ENCODE measurements at regions not wholly inside any gene's neighbourhood (a gene's known extent, or its start where the extent isn't known, plus 50 kb on each side); places are given as distances from the start of the nearest gene placed in this dataset.
"Not testable (repeated sequence)": the region's sequence is repeated elsewhere in the genome, so short reads cannot be mapped to it uniquely, and the experiment has no call there.

GRCh38 chr3:82741346-82741745, 979.9 kb upstream of the GBE1 start:
- DNase-seq = no peak

DNA sequence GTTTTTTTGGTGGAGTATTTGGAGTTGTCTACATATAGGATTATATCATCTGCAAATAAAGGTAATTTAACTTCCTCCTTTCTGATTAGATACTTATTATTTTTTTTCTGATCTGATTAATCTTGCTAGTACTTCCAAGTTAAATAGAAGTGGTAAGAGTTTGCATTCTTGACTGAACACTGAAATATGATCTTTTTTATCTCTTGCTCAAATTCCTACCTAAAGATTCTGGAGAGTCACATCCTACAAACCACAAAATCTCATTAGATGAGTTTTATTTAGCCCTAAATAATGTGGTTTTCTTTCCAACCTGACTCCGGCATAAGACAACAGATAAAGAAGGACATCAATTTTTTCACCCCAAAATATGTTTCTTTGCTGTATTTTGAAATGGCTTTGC, 977.9 kb upstream of the GBE1 start:
- no peak for DNase-seq

GRCh38 chr3:82736696-82737277, 975.3 kb upstream of the GBE1 start:
- DNase-seq = no peak

DNA sequence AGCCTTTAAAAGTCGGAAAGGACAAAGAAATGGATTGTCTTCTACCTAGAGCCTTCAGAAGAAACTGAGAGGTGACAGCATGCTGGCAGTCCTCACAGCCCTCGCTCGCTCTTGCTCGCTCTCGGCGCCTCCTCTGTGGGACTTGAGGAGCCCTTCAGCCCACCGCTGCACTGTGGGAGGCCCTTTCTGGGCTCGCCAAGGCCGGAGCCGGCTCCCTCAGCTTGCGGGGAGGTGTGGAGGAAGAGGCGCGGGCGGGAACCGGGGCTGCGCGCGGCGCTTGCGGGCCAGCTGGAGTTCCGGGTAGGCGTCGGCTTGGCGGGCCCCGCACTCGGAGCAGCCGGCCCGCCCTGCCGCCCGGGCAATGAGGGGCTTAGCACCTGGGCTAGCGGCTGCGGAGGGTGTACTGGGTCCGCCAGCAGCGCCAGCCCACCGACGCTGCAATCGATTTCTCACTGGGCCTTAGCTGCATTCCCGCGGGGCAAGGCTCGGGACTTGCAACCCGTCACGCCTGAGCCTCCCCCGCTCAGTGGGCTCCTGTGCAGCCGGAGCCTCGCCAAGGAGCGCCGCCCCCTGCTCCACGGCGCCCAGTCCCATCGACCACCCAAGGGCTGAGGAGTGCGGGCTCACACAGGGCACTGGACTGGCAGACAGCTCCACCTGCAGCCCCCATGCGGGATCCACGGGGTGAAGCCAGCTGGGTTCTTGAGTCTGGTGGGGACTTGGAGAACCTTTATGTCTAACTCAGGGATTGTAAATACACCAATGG, 953.8 kb upstream of the GBE1 start:
- no peak for DNase-seq

DNA sequence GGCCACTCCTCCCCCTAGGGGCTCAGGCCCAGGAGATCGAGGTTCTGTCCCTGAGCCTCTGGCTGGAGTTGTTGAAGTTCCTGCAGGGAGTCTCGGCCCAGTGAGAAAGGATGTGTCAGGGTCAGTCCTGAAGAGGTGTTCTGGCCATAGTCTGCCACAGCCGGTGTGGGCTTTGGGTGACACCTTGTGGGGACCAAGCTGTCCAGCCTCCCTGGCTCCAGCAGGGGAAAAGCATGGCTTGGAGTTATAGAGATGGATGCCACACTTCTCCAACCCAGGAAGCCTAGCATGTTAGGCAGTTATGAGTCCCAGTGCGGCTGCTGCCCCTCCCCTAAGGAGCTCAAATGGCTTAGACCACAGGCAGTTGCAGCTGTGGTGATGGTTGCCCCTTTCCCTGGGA, 945.6 kb upstream of the GBE1 start:
- no peak for DNase-seq

GRCh38 chr3:82685761-82686160, 924.3 kb upstream of the GBE1 start:
- DNase-seq = no peak

GRCh38 chr3:82676356-82677026, 915.0 kb upstream of the GBE1 start:
- no peak for DNase-seq

- no peak for DNase-seq
These were observed 911.5 kb upstream of the GBE1 start for GRCh38 chr3:82672966-82673365.

GRCh38 chr3:82671466-82671865, 910.0 kb upstream of the GBE1 start:
- DNase-seq = no peak

GRCh38 chr3:82654708-82655107, 893.3 kb upstream of the GBE1 start:
- no peak for DNase-seq

DNA sequence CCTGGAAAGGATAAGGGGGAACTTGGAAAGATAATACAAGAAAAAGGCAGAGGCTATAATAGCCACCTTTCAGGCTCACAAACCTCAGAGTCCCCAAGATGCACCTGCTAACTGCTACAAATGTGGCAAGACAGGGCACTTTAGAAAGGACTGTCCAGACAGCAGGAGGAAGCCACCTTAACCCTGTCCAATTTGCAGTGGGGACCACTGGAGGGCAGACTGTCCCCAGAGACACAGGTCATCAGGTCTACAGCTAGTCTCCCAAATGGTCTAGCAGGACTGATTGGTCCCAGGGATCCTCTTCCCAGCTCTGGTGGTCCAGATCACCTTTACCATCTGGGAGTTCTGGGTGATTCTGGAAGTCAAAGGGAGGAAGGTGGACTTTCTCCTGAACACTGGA, 882.5 kb upstream of the GBE1 start:
- DNase-seq = no peak

GRCh38 chr3:82641701-82642100, 880.3 kb upstream of the GBE1 start:
- DNase-seq = no peak

DNA sequence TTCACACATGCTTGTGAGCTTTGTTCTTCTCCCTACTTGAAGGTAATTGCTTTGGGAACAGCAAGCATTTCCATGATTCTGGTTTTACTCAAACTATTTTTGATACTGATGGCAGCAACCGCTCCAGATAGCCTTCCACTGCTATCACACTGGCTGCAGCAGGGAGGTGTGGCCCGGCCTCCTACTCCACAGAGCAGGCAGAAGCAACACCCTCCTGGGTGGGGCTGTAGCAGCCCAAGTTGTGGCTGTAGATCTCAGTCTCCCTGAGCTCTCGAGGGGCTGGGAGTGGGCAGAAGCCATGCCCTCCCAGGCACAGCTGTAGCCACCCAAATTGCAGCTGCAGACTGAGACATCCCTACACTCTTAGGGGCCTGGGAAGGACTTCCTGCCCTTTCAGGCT, 878.8 kb upstream of the GBE1 start:
- no peak for DNase-seq

- DNase-seq = no peak
These were observed 876.1 kb upstream of the GBE1 start for GRCh38 chr3:82637574-82637973.

GRCh38 chr3:82636177-82636576, 874.7 kb upstream of the GBE1 start:
- DNase-seq = no peak

GRCh38 chr3:82633319-82633718, 871.9 kb upstream of the GBE1 start:
- no peak for DNase-seq

GRCh38 chr3:82629937-82630336, 868.5 kb upstream of the GBE1 start:
- no peak for DNase-seq

DNA sequence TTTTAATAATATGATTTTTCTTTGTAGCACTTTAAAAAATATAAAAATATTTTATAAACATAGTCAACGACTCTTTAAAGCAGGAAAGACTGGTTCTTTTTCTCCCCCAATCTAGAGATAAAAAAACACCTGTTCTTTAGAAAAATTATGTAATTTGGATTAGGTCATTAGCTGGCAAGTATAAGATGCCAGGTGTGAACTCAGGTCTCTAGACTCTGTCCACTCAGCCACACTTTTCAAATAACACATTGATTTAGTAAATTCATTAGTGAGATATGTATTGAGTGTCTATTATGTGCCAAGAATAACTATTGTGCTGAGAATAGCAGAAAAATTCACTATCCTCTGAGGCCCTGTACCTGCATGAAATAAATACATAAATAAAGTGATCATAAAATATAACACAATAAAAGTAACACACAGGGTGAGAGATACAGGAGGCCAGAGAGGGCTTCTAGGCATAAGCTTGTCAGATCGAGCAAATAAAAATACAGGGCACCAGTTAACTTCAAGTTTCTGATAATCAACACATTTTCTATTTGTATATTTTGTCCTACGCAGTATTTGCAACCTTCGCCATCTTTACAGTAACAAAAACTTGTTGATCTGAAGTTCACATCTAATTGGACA, 867.1 kb upstream of the GBE1 start:
- DNase-seq = no peak

- no peak for DNase-seq
These were observed 866.3 kb upstream of the GBE1 start for GRCh38 chr3:82627733-82628132.

DNA sequence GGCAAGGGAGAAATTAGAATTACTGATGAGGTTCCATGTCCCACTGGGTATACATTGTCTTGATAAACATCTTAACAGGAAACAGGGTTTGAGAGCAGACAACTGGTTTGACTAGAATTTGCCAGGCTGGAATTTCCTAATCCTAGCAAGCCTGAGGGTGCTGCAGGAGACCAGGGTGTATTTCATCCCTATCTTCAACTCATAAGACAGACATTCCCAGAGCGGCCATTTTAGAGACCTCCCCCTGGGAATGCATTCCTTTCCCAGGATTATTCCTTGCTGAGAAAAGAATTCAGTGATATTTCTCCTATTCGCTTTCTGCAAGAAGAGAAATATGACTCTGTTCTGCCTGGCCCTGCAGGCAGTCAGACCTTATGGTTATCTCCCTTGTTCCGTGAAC, 859.3 kb upstream of the GBE1 start:
- not testable (repeated sequence) for DNase-seq

- no peak for DNase-seq
These were observed 857.1 kb upstream of the GBE1 start for GRCh38 chr3:82618594-82618993.

DNA sequence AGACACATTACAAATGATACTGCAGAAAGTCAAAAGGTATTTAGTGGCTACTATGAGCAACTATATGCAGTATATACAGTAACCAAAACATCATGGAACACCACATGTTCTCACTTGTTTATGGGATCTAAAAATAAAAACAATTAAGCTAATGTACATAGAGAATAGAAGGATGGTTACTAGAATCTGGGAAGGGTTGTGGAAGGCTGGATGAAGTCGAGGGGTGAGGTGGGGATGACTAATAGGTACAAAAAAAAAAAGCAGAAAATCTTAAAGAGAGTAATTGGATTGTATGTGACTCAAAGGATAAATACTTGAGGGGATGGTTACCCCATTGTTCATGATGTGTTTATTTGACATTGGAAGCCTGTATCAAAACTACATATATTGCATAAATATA, 848.8 kb upstream of the GBE1 start:
- no peak for DNase-seq

DNA sequence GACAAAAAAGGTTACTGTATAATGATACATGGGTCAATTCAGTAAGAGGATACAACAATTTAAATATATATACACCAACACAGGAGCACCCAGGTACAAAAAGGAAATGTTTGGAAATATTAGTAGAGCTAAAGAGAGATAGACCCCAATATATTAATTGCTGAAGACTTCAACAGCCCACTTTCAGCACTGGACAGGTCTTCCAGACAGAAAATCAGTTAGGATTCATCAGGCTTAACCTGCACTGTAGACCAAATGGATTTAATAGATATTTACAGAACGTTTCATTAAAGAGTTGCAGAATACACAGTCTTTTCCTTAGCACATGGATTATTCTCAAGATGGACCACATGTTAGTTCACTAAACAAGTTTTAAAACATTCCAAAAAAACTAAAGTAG, 845.9 kb upstream of the GBE1 start:
- no peak for DNase-seq

DNA sequence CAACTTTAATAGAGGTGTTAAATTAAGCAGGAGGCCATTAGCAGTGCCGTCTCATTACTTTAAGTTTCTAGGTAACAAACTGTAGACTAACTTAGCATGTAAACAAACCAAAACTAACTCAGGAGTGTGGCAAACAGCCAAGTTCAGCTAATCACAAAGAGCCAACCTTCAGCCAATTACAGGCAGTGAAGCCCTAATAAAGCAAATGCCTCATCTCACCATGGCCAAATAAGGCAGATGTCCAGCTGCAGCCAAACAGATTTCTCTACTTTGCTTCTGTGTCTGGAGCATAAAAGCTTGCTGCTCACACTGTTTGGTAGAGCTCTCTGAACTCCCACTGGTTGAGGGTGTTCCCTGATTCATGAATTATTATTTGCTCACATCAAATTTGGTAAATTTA, 835.4 kb upstream of the GBE1 start:
- no peak for DNase-seq

All from activated CD8-positive, alpha-beta memory T cell treated with anti-CD3 and anti-CD28 coated beads, Interleukin-2, amount 50 U/mL, for 48 hours (primary cell).